ENCODE measurements at regions not wholly inside any gene's neighbourhood (a gene's known extent, or its start where the extent isn't known, plus 50 kb on each side); places are given as distances from the start of the nearest gene placed in this dataset.

GRCh38 chr21:38179511-38179910, 77.3 kb upstream of the KCNJ15 start:
- H3K27ac ChIP-seq, result no peak overlapping the region
- no peak for TF ChIP-seq CTCF (conservative IDR thresholded peaks at IDR 0.05)

DNA sequence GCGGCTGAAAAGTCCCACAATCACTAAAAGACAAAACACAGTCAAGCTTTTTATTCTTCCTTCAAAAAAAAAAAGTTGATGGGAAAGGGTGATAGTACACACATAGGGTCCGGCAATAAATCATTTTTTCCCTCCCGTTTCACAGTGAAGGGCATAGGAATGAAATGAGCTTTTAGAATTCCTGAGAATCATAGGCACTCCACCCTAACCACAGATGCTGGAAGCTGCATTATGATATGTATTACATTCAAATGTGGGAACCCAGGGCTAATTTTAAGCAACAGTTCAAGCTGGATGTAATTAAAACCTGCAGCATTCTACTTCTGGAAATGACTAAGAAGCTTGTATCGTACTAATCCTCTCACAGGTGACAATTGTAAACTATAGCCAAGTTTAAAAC, 75.7 kb upstream of the KCNJ15 start:
- no peak for TF ChIP-seq CTCF (conservative IDR thresholded peaks at IDR 0.05)
- no peak overlapping the region for H3K27ac ChIP-seq

- H3K27ac ChIP-seq, result no peak overlapping the region
Observed at GRCh38 chr21:38182370-38182985, 74.3 kb upstream of the KCNJ15 start.

GRCh38 chr21:38183961-38184360, 72.8 kb upstream of the KCNJ15 start:
- H3K27ac ChIP-seq, result no peak overlapping the region
- no peak for TF ChIP-seq CTCF (conservative IDR thresholded peaks at IDR 0.05)

More at GRCh38 chr21:38182370-38182985, 74.3 kb upstream of the KCNJ15 start:
- no peak for TF ChIP-seq CTCF (conservative IDR thresholded peaks at IDR 0.05)

- no peak for TF ChIP-seq CTCF (conservative IDR thresholded peaks at IDR 0.05)
- no peak overlapping the region for H3K27ac ChIP-seq
Observed at GRCh38 chr21:38186661-38187270, 70.0 kb upstream of the KCNJ15 start.

DNA sequence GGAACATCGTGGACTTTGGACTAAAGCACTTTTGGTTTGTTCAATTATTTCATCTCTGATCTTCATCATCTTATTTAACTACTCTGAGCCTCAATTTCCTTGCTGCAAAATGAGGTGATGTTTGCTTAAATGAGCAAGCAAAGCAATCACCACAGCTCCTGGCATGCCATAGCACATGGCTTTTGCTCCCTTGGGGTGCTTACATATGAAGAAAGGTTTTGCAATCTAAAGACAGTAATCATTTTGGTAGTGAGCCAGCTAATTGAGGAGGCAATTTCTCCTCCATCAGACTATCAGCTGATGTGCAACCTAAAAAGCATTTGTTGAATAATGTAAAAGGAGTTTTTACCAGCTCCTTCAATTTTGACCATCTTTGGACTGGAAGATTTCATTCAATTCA, 68.8 kb upstream of the KCNJ15 start:
- no peak for TF ChIP-seq CTCF (conservative IDR thresholded peaks at IDR 0.05)
- no peak overlapping the region for H3K27ac ChIP-seq

- no peak overlapping the region for H3K27ac ChIP-seq
- TF ChIP-seq CTCF (conservative IDR thresholded peaks at IDR 0.05), result no peak
Observed at GRCh38 chr21:38196036-38196435, 60.8 kb upstream of the KCNJ15 start.
